GM23338 (cell line): ENCODE measurements at regions not wholly inside any gene's neighbourhood (a gene's known extent, or its start where the extent isn't known, plus 50 kb on each side); places are given as distances from the start of the nearest gene placed in this dataset.

Experiments used
- ATAC-seq: fragments of 200-7000 bp; cut with Tn5 transposase; 3 replicates; pipeline ENCODE4 v1.9.1; 2020
- DNase-seq: peaks from one replicate; pipeline ENCODE4 v3.0.0-alpha.2; 2015; ENCODE audit warnings: low spot score
- H2AFZ ChIP-seq: fragments of 200-600 bp; sonication (generic); 2 replicates; pipeline ENCODE4 v1.8.0; 2016; ENCODE audit warnings: antibody characterized with exemption, mild to moderate bottlenecking, moderate library complexity
- H3F3A ChIP-seq: fragments of 200-600 bp; sonication (generic); replicated peaks from 2 replicates; pipeline ENCODE4 v1.8.0; 2017; ENCODE audit warnings: antibody characterized with exemption, mixed run types, low read depth
- H3K27ac ChIP-seq: fragments of 200-600 bp; sonication (generic); 2 replicates; pipeline ENCODE4 v1.6.1; 2016; ENCODE audit warnings: low read depth
- H3K27me3 ChIP-seq: fragments of 200-600 bp; sonication (generic); 2 replicates; pipeline ENCODE4 v1.8.0; 2016; ENCODE audit warnings: mild to moderate bottlenecking, mixed run types, moderate library complexity; ENCODE audit not compliant: insufficient read depth
- H3K36me3 ChIP-seq: fragments of 200-600 bp; sonication (generic); 2 replicates; pipeline ENCODE4 v1.8.0; 2016; ENCODE audit warnings: mild to moderate bottlenecking; ENCODE audit not compliant: insufficient read depth
- H3K4me1 ChIP-seq: fragments of 200-600 bp; sonication (generic); 2 replicates; pipeline ENCODE4 v1.8.0; 2016; ENCODE audit warnings: mild to moderate bottlenecking, moderate library complexity; ENCODE audit not compliant: insufficient read depth
- H3K4me2 ChIP-seq: fragments of 200-600 bp; sonication (generic); 2 replicates; pipeline ENCODE4 v1.7.1; 2017; ENCODE audit warnings: mixed run types
- H3K4me3 ChIP-seq: fragments of 200-600 bp; sonication (generic); 2 replicates; pipeline ENCODE4 v1.6.1; 2016; ENCODE audit warnings: mixed run types
- H3K79me2 ChIP-seq: fragments of 200-600 bp; sonication (generic); replicated peaks from 2 replicates; pipeline ENCODE4 v1.8.0; 2017; ENCODE audit warnings: mild to moderate bottlenecking; ENCODE audit not compliant: insufficient read depth
- H3K9me2 ChIP-seq: fragments of 200-600 bp; sonication (generic); 2 replicates; pipeline ENCODE4 v1.8.0; 2017; ENCODE audit not compliant: insufficient read depth
- H4K20me1 ChIP-seq: fragments of 200-600 bp; sonication (generic); replicated peaks from 2 replicates; pipeline ENCODE4 v1.8.0; 2017; ENCODE audit warnings: mild to moderate bottlenecking; ENCODE audit not compliant: insufficient read depth
- H3K27ac Mint-ChIP-seq: 2 replicates; pipeline ENCODE4 v1.8.0; 2020; ENCODE audit warnings: inconsistent platforms, mild to moderate bottlenecking, moderate library complexity, mixed read lengths
- H3K27me3 Mint-ChIP-seq: 3 replicates; pipeline ENCODE4 v1.8.0; 2022; ENCODE audit warnings: low read depth, mild to moderate bottlenecking, moderate library complexity, mixed read lengths, inconsistent platforms; ENCODE audit not compliant: insufficient read depth, poor library complexity
- H3K36me3 Mint-ChIP-seq: 3 replicates; pipeline ENCODE4 v1.8.0; 2021; ENCODE audit warnings: low read depth, mild to moderate bottlenecking, inconsistent platforms, moderate library complexity, mixed read lengths
- H3K4me1 Mint-ChIP-seq: 3 replicates; pipeline ENCODE4 v1.8.0; 2020; ENCODE audit warnings: mild to moderate bottlenecking, inconsistent platforms, mixed read lengths
- H3K4me3 Mint-ChIP-seq: 3 replicates; pipeline ENCODE4 v1.8.0; 2021; ENCODE audit warnings: moderate library complexity, mild to moderate bottlenecking, inconsistent platforms, mixed read lengths
- H3K9me3 Mint-ChIP-seq: 3 replicates; pipeline ENCODE4 v1.8.0; 2020; ENCODE audit warnings: moderate library complexity, mild to moderate bottlenecking, inconsistent platforms, mixed read lengths
- CREB1 ChIP-seq: fragments of 250-450 bp; sonication (Bioruptor Pico); IDR thresholded peaks from 2 replicates; pipeline ENCODE4 v1.5.0; 2020; ENCODE audit warnings: low read depth, mild to moderate bottlenecking, moderate library complexity
- CTCF ChIP-seq, 2 experiments: fragments of 200-600 bp in 1 of 2; sonication (generic) in 1 of 2; conservative IDR thresholded peaks; 2 replicates each; pipeline versions ENCODE4 v1.5.1 to v1.6.1; 2016 to 2017; ENCODE audit warnings: antibody characterized with exemption in 2 of 2, low read depth in 2 of 2, mild to moderate bottlenecking in 2 of 2, moderate library complexity in 1 of 2
- EZH2 ChIP-seq: fragments of 200-600 bp; sonication (generic); IDR thresholded peaks from one replicate; pipeline ENCODE4 v1.8.0; 2017; ENCODE audit warnings: antibody characterized with exemption, mild to moderate bottlenecking, low read depth; ENCODE audit not compliant: unreplicated experiment
- EZH2phosphoT487 ChIP-seq: fragments of 200-600 bp; sonication (generic); IDR thresholded peaks from one replicate; pipeline ENCODE4 v1.8.1; 2018; ENCODE audit warnings: antibody characterized with exemption; ENCODE audit not compliant: unreplicated experiment
- JUNB ChIP-seq: IDR thresholded peaks from one replicate; pipeline ENCODE4 v1.6.1; 2016; ENCODE audit warnings: antibody characterized with exemption; ENCODE audit not compliant: unreplicated experiment
- NANOG ChIP-seq: IDR thresholded peaks from 2 replicates; pipeline ENCODE4 v1.6.1; 2016; ENCODE audit warnings: antibody characterized with exemption, borderline replicate concordance
- POLR2AphosphoS5 ChIP-seq: IDR thresholded peaks from 2 replicates; pipeline ENCODE4 v1.6.1; 2016; ENCODE audit warnings: antibody characterized with exemption, low read depth
- REST ChIP-seq: IDR thresholded peaks from one replicate; pipeline ENCODE4 v1.6.1; 2018; ENCODE audit warnings: antibody characterized with exemption; ENCODE audit not compliant: unreplicated experiment
- STAT1 ChIP-seq: IDR thresholded peaks from one replicate; pipeline ENCODE4 v1.6.1; 2016; ENCODE audit warnings: antibody characterized with exemption; ENCODE audit not compliant: unreplicated experiment
- ZNF114 ChIP-seq: fragments of 250-450 bp; sonication (Bioruptor Pico); IDR thresholded peaks from 2 replicates; pipeline ENCODE4 v1.5.0; 2020; ENCODE audit warnings: mild to moderate bottlenecking, moderate library complexity
- ZNF331 ChIP-seq: fragments of 250-450 bp; sonication (Bioruptor Pico); IDR thresholded peaks from 2 replicates; pipeline ENCODE4 v1.5.0; 2020; ENCODE audit warnings: low read depth, mild to moderate bottlenecking, moderate library complexity
- ZNF462 ChIP-seq: fragments of 250-450 bp; sonication (Bioruptor Pico); IDR thresholded peaks from 2 replicates; pipeline ENCODE4 v1.5.0; 2020; ENCODE audit warnings: mild to moderate bottlenecking, moderate library complexity
- TF ChIP-seq, protein P1 (sequence below): IDR thresholded peaks from 2 replicates; pipeline ENCODE4 v1.6.1; 2016; ENCODE audit warnings: antibody characterized with exemption

- Histone ChIP-seq H3K79me2 (no peaks in the 10 kb centered on the region), H3K4me3 (no peak overlapping the region), H3K27ac (no peak overlapping the region), H3K36me3 (no peaks in the 10 kb centered on the region), H3F3A (no peaks in the 10 kb centered on the region), H3K4me1 (no peaks in the 10 kb centered on the region), H2AFZ (no peak overlapping the region), H3K4me2 (no peak overlapping the region), H3K27me3 (no peaks in the 10 kb centered on the region), H4K20me1 (no peaks in the 10 kb centered on the region), H3K9me2 (no peaks in the 10 kb centered on the region; the same call in 1 of the 2 replicates)
- no peak for TF ChIP-seq REST
- no peak for TF ChIP-seq EZH2
- TF ChIP-seq, protein P1, sequence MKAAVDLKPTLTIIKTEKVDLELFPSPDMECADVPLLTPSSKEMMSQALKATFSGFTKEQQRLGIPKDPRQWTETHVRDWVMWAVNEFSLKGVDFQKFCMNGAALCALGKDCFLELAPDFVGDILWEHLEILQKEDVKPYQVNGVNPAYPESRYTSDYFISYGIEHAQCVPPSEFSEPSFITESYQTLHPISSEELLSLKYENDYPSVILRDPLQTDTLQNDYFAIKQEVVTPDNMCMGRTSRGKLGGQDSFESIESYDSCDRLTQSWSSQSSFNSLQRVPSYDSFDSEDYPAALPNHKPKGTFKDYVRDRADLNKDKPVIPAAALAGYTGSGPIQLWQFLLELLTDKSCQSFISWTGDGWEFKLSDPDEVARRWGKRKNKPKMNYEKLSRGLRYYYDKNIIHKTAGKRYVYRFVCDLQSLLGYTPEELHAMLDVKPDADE: no peak
- TF ChIP-seq NANOG: no peak
- no peak for TF ChIP-seq ZNF462 (CRISPR knock-in tag)
- no peak for TF ChIP-seq JUNB
- TF ChIP-seq STAT1: no peak
- no peak for TF ChIP-seq CTCF (conservative IDR thresholded peaks at IDR 0.05; ENCODE audit: low read depth in 2 of 2)
- no peak for TF ChIP-seq CREB1 (CRISPR knock-in tag)
- TF ChIP-seq ZNF114: no peak
- TF ChIP-seq POLR2AphosphoS5: no peak
- TF ChIP-seq EZH2phosphoT487: no peak
- TF ChIP-seq ZNF331 (CRISPR knock-in tag): no peak
- peaks cover 10% of the 10 kb centered on the region for H3K9me3 Mint-ChIP-seq
- no peaks in the 10 kb centered on the region for H3K4me1 Mint-ChIP-seq
- no peak for DNase-seq
- no peak overlapping the region for H3K27ac Mint-ChIP-seq
- no peaks in the 10 kb centered on the region for H3K27me3 Mint-ChIP-seq
- peaks cover 8% of the 10 kb centered on the region; the same call in 1 of the 3 replicates for H3K36me3 Mint-ChIP-seq
- no peak for ATAC-seq
- H3K4me3 Mint-ChIP-seq: no peak overlapping the region
Observed at GRCh38 chr18:30175061-30175574, 867.4 kb downstream of the DSC3 start.
